ENCODE measurements at regions not wholly inside any gene's neighbourhood (a gene's known extent, or its start where the extent isn't known, plus 50 kb on each side); places are given as distances from the start of the nearest gene placed in this dataset.
"Not testable (repeated sequence)": the region's sequence is repeated elsewhere in the genome, so short reads cannot be mapped to it uniquely, and the experiment has no call there.

DNA sequence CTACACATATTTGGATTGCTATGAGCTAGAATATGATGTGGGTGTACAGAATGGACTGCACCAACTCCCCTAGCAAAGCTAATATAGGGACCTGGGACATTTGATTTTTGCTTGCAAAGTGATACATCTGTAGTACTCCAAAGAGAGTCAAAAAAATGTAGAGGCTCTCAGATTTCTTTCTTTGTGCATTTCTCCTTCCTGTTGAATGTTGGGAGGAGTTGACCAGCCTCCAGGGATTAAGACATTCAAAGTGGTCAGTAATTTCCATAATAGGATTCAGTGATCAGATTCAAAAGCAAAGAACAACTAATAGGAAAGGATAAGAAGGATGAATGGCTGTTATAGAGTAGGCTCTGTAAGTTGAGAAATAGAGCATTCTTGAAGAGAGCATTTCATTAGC lies 934.9 kb downstream of the KCNJ2 start:
- ATAC-seq (no peak), DNase-seq (no peak)
- POLR2A ChIA-PET (ENCODE audit: unreplicated experiment) = no interaction called here
- H3K4me1 ChIP-seq (ENCODE audit: insufficient read depth, low read length) = no peaks in the 10 kb centered on the region
- TF ChIP-seq EZH2 (IDR thresholded peaks at IDR 0.05; ENCODE audit: low read length, unreplicated experiment) (no peak), CTCF (conservative IDR thresholded peaks at IDR 0.05; ENCODE audit: low read depth, low read length) (no peak), EZH2phosphoT487 (IDR thresholded peaks at IDR 0.05; ENCODE audit: borderline replicate concordance, low read length) (no peak)
- no peak overlapping the region for H3K4me2 ChIP-seq (ENCODE audit: low read length)
- no peak overlapping the region for H3K27ac ChIP-seq (ENCODE audit: low read length)
- H3K9me3 ChIP-seq (ENCODE audit: low read length) = no peaks in the 10 kb centered on the region
- H3K9me2 ChIP-seq (replicated peaks; ENCODE audit: low read length) = no peaks in the 10 kb centered on the region
- H3K4me3 ChIP-seq (ENCODE audit: low read length) = no peak overlapping the region
- CTCF ChIA-PET = no interaction called here
- no peaks in the 10 kb centered on the region for H3K36me3 ChIP-seq (ENCODE audit: low read depth, low read length)
- intact Hi-C loops (cut with micrococcal nuclease) = no loop called here
- no peaks in the 10 kb centered on the region for H3K79me2 ChIP-seq (ENCODE audit: low read length)
- no peak overlapping the region for H2AFZ ChIP-seq (ENCODE audit: low read length)
- H3K9ac ChIP-seq (ENCODE audit: low read length) = no peak overlapping the region
- no peaks in the 10 kb centered on the region for H3F3A ChIP-seq (ENCODE audit: low read length, unreplicated experiment)
- BruUV-seq (replicated peaks) = no TSS peak
- no peaks in the 10 kb centered on the region for H4K20me1 ChIP-seq (ENCODE audit: low read length)
- H3K27me3 ChIP-seq (ENCODE audit: low read length) = no peaks in the 10 kb centered on the region

DNA sequence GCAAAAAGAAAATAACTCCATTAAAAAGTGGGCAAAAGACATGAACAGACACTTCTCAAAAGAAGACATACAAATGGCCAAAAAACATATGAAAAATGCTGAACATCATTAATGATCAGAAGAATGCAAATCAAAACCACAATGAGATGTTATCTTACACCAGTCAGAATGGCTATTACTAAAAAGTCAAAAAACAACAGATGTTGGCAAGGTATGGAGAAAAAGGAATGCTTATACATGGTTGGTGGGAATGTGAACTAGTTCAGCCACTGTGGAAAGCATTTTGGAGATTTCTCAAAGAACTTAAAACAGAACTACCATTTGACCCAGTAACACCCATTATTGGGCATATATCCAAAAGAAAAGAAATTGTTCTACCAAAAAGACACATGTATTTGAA lies 936.7 kb downstream of the KCNJ2 start:
- CTCF ChIA-PET; H3K4me2 ChIP-seq (ENCODE audit: low read length); POLR2A ChIA-PET (ENCODE audit: unreplicated experiment); ATAC-seq; H3K27me3 ChIP-seq (ENCODE audit: low read length); H3K4me1 ChIP-seq (ENCODE audit: insufficient read depth, low read length); H3K9me2 ChIP-seq (replicated peaks; ENCODE audit: low read length); H2AFZ ChIP-seq (ENCODE audit: low read length); intact Hi-C loops (cut with micrococcal nuclease); H3F3A ChIP-seq (ENCODE audit: low read length, unreplicated experiment); BruUV-seq (replicated peaks); H3K4me3 ChIP-seq (ENCODE audit: low read length); H4K20me1 ChIP-seq (ENCODE audit: low read length); H3K9ac ChIP-seq (ENCODE audit: low read length); H3K9me3 ChIP-seq (ENCODE audit: low read length); H3K27ac ChIP-seq (ENCODE audit: low read length); DNase-seq; H3K36me3 ChIP-seq (ENCODE audit: low read depth, low read length); H3K79me2 ChIP-seq (ENCODE audit: low read length): not testable (repeated sequence)

- TF ChIP-seq CTCF (conservative IDR thresholded peaks at IDR 0.05; ENCODE audit: low read depth, low read length) = no peak
- no peak for TF ChIP-seq EZH2phosphoT487 (IDR thresholded peaks at IDR 0.05; ENCODE audit: borderline replicate concordance, low read length)
- TF ChIP-seq EZH2 (IDR thresholded peaks at IDR 0.05; ENCODE audit: low read length, unreplicated experiment) = no peak
Observed at GRCh38 chr17:71107136-71107535, 937.8 kb downstream of the KCNJ2 start.

More at GRCh38 chr17:71107136-71107535, 937.8 kb downstream of the KCNJ2 start:
- POLR2A ChIA-PET (ENCODE audit: unreplicated experiment) = no interaction called here
- H3K27me3 ChIP-seq (ENCODE audit: low read length) = no peaks in the 10 kb centered on the region
- H3K4me2 ChIP-seq (ENCODE audit: low read length) = no peak overlapping the region
- H3K36me3 ChIP-seq (ENCODE audit: low read depth, low read length) = no peaks in the 10 kb centered on the region
- H3K4me3 ChIP-seq (ENCODE audit: low read length) = no peak overlapping the region
- no TSS peak for BruUV-seq (replicated peaks)
- no peaks in the 10 kb centered on the region for H3F3A ChIP-seq (ENCODE audit: low read length, unreplicated experiment)
- H3K4me1 ChIP-seq (ENCODE audit: insufficient read depth, low read length) = peaks cover 19% of the 10 kb centered on the region
- H2AFZ ChIP-seq (ENCODE audit: low read length) = no peak overlapping the region
- intact Hi-C loops (cut with micrococcal nuclease) = no loop called here
- ATAC-seq = no peak
- no peaks in the 10 kb centered on the region for H3K9me3 ChIP-seq (ENCODE audit: low read length)
- CTCF ChIA-PET = no interaction called here
- no peak overlapping the region for H3K9ac ChIP-seq (ENCODE audit: low read length)
- no peaks in the 10 kb centered on the region for H3K79me2 ChIP-seq (ENCODE audit: low read length)
- no peak for DNase-seq
- no peaks in the 10 kb centered on the region for H4K20me1 ChIP-seq (ENCODE audit: low read length)
- H3K27ac ChIP-seq (ENCODE audit: low read length) = no peak overlapping the region
- H3K9me2 ChIP-seq (replicated peaks; ENCODE audit: low read length) = no peaks in the 10 kb centered on the region
